ENCODE measurements at regions not wholly inside any gene's neighbourhood (a gene's known extent, or its start where the extent isn't known, plus 50 kb on each side); places are given as distances from the start of the nearest gene placed in this dataset.

DNA sequence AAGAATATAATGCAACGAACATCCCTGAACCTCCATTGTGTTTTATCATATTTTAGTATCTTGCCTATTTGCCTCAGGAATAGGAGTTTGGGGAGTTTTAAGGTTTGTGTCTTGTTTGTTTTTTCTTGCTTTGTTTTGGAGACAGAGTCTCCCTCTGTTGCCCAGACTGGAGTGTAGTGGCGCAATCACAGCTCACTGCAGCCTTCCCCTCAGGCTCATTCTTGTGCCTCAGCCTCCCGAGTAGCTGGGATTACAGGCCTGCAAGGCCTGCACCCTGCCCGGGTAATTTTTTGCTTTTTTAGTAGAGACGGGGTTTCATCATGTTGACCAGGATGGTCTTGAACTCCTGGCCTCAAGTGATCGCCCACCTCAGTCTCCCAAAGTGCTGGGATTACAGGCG, 63.3 kb upstream of the CARMIL1 start:
- no peak for DNase-seq (ENCODE audit: extremely low read depth, low read depth, low spot score)

DNA sequence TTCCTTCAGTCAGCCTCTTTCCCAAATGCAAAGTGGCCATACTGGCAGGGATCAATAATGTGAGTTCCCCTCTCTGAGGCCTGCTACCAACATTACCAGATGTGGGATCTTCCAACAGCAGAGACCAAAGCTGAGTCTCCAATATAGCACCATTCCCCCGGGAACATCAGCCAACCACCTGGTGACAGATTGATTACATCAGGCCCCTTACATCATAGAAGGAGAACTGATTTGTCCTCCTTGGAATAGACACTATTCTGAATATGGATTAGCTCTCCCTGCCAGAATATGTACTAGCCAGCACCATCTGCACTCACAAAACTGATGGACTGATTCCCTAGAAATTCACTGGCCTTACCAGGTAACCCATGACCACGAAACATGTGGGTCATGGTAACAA, 61.9 kb upstream of the CARMIL1 start:
- no peak for DNase-seq (ENCODE audit: extremely low read depth, low read depth, low spot score)

DNA sequence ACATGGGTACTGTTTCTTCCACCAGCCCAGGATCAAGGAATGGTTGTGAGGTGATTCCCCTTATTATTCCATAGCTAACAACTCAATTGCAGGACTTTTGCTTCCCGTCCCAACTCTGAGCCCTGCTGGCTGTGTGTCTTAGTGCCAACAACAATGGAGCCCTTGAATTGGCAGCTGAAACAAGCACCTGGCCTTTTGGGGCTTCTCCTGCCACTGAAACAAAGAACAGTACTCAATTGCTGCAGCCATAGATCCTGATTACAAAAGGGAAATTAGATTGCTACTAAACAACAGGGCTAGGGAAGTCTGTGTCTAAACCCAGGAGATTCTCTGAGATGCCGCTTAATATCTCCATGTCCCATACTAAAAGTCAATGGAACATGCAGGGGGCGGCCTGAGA, 61.3 kb upstream of the CARMIL1 start:
- no peak for DNase-seq (ENCODE audit: extremely low read depth, low read depth, low spot score)

DNA sequence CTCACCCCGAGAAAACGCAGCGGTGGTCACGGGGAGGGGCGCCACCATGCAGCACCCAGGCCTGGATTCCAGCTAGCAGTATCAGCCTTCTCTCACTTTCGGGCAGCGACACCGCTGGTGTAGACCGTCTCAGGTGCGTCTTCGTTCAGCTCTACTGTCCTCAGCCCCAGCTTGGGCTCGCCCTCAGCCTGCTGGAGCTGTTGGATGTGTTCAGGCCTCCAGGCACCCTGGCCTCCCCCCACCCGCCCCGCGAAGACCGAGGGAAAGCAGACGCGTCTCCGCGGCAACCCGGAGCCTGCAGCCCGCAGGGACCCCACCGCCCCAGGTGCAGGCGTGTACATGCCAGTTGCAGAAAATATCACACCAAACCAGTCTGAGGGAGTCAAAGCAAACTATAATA, 60.8 kb upstream of the CARMIL1 start:
- no peak for DNase-seq (ENCODE audit: extremely low read depth, low read depth, low spot score)

DNA sequence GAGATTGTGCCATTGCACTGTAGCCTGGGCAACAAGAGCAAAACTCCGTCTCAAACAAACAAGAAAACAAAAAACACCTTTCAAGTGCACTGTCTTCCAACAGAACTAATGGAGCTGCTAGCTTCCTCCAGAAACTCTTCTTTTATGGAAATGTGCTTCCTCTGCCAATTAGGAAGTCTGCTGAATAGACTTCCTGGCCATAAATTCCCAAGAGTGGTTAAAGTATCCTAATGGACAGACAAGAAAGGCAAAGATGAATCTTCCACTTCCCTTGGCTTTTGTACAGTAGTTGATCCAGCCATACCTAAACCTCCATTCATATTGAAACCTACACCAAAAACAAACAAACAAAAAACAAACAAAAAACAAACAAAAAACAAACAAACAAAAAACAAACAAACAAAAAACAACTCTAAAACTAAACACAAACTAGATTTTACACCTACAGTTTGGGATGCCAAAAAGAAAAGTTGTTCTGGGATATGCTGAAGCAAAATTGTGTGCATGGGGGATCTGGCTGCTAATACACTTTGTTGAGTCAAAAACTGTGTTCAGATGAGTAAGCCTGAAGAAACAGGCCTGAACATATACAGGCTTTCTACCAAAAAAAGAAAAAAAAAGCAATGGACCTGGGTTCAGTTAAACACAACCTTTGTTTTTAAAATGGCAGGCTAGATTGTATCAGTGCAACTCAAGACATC, 59.8 kb upstream of the CARMIL1 start:
- DNase-seq (ENCODE audit: extremely low read depth, low read depth, low spot score): no peak

DNA sequence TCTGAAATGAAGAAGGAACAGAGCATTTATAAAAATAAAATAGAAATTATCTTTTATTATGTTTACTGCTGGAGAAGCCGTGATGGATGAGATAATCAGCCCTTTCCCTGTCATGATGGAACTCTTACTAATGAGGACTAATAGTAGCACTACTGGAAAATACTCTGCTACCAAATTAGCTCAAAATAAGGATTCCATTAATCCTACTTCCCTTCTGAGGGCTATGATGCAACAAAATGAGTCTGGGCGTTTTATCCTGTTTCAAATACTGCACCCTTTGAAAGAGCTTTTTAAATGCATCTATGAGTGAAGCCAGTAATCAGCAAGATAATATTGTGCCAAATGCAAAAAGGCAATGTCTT, 59.3 kb upstream of the CARMIL1 start:
- no peak for DNase-seq (ENCODE audit: extremely low read depth, low read depth, low spot score)

DNA sequence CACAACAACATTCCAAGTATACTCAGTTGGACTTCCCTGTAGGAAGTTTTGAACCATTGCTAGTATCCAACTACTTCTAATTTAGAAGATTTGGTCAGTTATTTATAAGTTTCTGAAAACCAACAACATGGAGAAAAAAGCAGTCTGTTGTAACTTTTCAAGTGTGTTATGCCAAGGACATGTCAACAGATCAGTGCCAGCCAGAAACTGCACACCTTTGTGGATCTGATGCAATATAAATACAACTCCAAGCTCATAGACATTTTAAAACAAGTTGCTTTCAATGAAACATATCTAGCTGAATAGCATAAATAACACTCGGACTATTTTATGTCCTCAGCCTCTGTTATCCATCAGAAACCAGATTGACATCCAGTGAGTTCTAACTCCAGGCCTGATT, 58.3 kb upstream of the CARMIL1 start:
- no peak for DNase-seq (ENCODE audit: extremely low read depth, low read depth, low spot score)

DNA sequence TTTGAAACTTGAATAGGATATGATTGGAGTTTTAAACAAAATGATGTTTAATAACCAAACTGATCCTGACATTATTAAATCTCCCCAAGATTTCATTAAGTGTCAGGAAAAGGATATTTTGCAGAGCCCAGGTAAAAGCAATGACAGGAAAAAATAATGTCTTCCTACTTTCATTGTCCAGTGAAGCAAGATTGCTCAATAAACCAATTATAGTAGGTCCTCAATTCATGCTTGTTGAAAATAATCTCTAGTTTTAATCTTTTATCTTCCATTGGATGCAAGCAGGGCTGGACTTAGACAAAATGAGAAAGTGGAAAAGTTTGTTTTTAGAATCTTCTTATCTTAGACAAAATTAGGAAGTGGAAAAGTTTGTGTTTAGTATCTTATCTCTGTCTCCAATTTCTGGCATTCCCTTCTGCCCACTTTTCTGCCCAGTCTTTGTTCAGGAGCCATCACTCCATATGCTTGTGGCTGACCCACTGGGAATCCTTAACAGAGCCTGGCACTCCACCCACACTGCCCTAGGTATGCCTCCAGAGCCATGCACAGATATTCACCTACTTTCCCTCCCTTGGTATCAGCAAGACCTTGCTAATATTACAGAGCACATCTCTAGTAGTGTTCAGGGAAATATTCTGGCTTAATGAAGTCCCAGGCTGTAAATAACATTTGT, 57.0 kb upstream of the CARMIL1 start:
- no peak for DNase-seq (ENCODE audit: extremely low read depth, low read depth, low spot score)

DNA sequence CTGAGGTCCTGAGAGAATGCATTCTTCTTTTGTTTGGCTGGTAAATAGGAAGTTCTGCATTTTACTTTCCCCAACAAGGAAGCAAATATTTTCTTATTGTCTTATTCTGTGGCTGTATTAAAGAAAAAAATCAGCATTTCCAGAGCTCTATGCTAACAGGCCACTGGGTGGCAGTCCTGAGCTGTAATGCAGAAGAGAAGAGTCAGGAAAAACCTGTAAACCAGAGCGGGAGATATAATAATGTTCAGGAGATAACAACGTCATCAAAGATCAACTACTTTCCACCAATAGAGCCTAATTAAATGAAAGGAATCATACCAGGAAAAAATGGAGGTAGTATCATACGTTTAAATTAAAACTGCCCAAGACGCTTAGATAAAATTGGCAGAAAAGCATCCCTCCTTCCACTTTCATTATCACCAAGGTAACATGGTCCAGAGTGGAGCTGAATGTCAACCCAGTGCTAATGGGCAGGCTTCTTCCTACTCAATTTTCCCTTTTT, 55.6 kb upstream of the CARMIL1 start:
- DNase-seq (ENCODE audit: extremely low read depth, low read depth, low spot score): peak; percentile 68

DNA sequence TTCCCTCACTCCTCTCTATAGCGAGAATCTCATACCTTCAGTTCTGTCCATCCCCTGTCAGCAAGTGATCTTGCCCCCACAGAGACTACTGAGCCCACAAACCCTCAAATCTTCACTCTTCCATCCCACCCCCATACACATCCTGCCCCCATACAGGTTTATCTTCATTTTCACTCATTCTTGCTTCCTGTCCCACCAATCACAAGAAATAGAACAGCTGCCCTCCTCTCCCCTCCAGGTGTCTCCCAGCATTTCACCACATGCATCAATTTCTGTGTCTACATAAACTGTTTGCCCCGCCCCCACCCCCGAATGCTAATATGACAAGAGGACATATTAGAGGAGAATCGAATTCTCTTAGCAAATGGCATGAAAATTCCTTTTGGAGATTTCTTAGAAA, 54.9 kb upstream of the CARMIL1 start:
- no peak for DNase-seq (ENCODE audit: extremely low read depth, low read depth, low spot score)

DNA sequence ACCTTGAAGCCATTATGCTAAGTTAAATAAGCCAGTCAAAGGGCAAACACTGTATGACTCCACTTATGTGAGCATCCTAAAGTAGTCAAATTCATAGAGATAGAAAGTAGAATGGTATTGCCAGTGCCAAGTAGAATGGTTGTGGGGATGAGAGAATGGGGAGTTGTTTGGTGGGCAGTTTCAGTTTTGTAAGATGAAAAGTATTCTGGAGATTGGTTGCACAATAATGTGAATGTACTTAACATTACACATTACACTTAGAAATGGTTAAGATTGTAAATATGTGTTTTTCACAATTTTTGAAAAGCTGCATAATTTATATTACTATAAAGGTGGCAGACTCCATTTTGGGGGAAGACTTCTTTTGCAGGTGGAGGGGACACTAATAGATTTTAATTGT, 51.3 kb upstream of the CARMIL1 start:
- no peak for DNase-seq (ENCODE audit: extremely low read depth, low read depth, low spot score)

Measured in glomerular endothelial cell (primary cell).